DOHH2 (cell line): ENCODE measurements at regions not wholly inside any gene's neighbourhood (a gene's known extent, or its start where the extent isn't known, plus 50 kb on each side); places are given as distances from the start of the nearest gene placed in this dataset.
"Not testable (repeated sequence)": the region's sequence is repeated elsewhere in the genome, so short reads cannot be mapped to it uniquely, and the experiment has no call there.

Source experiments
- H3F3A ChIP-seq: fragments of 200-600 bp; sonication (generic), shearing (Covaris generic); 2 replicates; pipeline ENCODE4 v1.6.0; 2016; ENCODE audit warnings: antibody characterized with exemption, mild to moderate bottlenecking; ENCODE audit not compliant: control insufficient read depth, insufficient read depth
- H3K27ac ChIP-seq: fragments of 200-600 bp; sonication (generic); 2 replicates; pipeline ENCODE4 v1.5.1; 2014; ENCODE audit warnings: low read depth, mild to moderate bottlenecking, low read length, moderate library complexity
- H3K27me3 ChIP-seq: fragments of 200-600 bp; sonication (generic); 2 replicates; pipeline ENCODE4 v1.6.1; 2014; ENCODE audit warnings: mild to moderate bottlenecking, low read length, mixed read lengths; ENCODE audit not compliant: control insufficient read depth
- H3K36me3 ChIP-seq: fragments of 200-600 bp; sonication (generic); 2 replicates; pipeline ENCODE4 v1.6.1; 2014; ENCODE audit warnings: mild to moderate bottlenecking, low read length, moderate library complexity, mixed read lengths; ENCODE audit not compliant: control insufficient read depth
- H3K4me1 ChIP-seq: fragments of 200-600 bp; sonication (generic); 2 replicates; pipeline ENCODE4 v1.6.1; 2014; ENCODE audit warnings: mild to moderate bottlenecking, low read length, mixed read lengths; ENCODE audit not compliant: control insufficient read depth
- H3K4me2 ChIP-seq: fragments of 200-600 bp; sonication (generic); 2 replicates; pipeline ENCODE4 v1.6.0; 2014; ENCODE audit warnings: mild to moderate bottlenecking, low read length, moderate library complexity
- H3K4me3 ChIP-seq: fragments of 200-600 bp; sonication (generic); 2 replicates; pipeline ENCODE4 v1.5.1; 2014; ENCODE audit warnings: mild to moderate bottlenecking, low read length, mixed read lengths
- H3K79me2 ChIP-seq: fragments of 200-600 bp; sonication (generic); 2 replicates; pipeline ENCODE4 v1.6.1; 2014; ENCODE audit warnings: mild to moderate bottlenecking, low read length, mixed read lengths; ENCODE audit not compliant: control insufficient read depth
- H3K9me2 ChIP-seq: fragments of 200-600 bp; sonication (generic); replicated peaks from 2 replicates; pipeline ENCODE4 v1.6.1; 2014; ENCODE audit warnings: mild to moderate bottlenecking, low read length, mixed read lengths; ENCODE audit not compliant: control insufficient read depth
- H3K9me3 ChIP-seq: fragments of 200-600 bp; sonication (generic); 2 replicates; pipeline ENCODE4 v1.6.1; 2014; ENCODE audit warnings: antibody characterized with exemption, low read length, mixed read lengths; ENCODE audit not compliant: control insufficient read depth, insufficient read depth
- H4K20me1 ChIP-seq: fragments of 200-600 bp; sonication (generic); 2 replicates; pipeline ENCODE4 v1.6.0; 2014; ENCODE audit warnings: low read depth, mild to moderate bottlenecking, antibody characterized with exemption, low read length, moderate library complexity; ENCODE audit not compliant: control insufficient read depth, insufficient read depth
- CTCF ChIP-seq: fragments of 200-600 bp; sonication (generic); IDR thresholded peaks from one replicate; pipeline ENCODE4 v1.5.1; 2014; ENCODE audit warnings: antibody characterized with exemption, mild to moderate bottlenecking, low read depth, low read length; ENCODE audit not compliant: poor library complexity, severe bottlenecking
- EZH2phosphoT487 ChIP-seq: fragments of 200-600 bp; sonication (generic); IDR thresholded peaks from 2 replicates; pipeline ENCODE4 v1.6.1; 2017; ENCODE audit warnings: borderline replicate concordance, mild to moderate bottlenecking, antibody characterized with exemption, low read length, moderate library complexity, mixed read lengths

GRCh38 chr7:150003304-150003810, 129.6 kb downstream of the ATP6V0E2 start:
- Histone ChIP-seq H3K9me3 (peaks cover 4% of the 10 kb centered on the region; the same call in 1 of the 2 replicates), H3K27ac (no peak overlapping the region), H3K4me3 (no peak overlapping the region), H3K4me2 (no peak overlapping the region), H3F3A (no peaks in the 10 kb centered on the region), H3K4me1 (no peaks in the 10 kb centered on the region), H3K79me2 (no peaks in the 10 kb centered on the region), H3K9me2 (no peaks in the 10 kb centered on the region), H3K27me3 (no peaks in the 10 kb centered on the region), H4K20me1 (no peaks in the 10 kb centered on the region), H3K36me3 (no peaks in the 10 kb centered on the region)
- TF ChIP-seq EZH2phosphoT487 (no peak), CTCF (no peak)

GRCh38 chr7:150003973-150004372, 130.2 kb downstream of the ATP6V0E2 start:
- H3K4me2 ChIP-seq = not testable (repeated sequence)

GRCh38 chr7:150004843-150005242, 131.1 kb downstream of the ATP6V0E2 start:
- not testable (repeated sequence) for H4K20me1 ChIP-seq, H3K36me3 ChIP-seq, H3K27me3 ChIP-seq, H3K4me1 ChIP-seq, H3F3A ChIP-seq, H3K4me2 ChIP-seq, H3K4me3 ChIP-seq, H3K9me2 ChIP-seq, H3K9me3 ChIP-seq, H3K79me2 ChIP-seq, H3K27ac ChIP-seq

More at GRCh38 chr7:150003973-150004372, 130.2 kb downstream of the ATP6V0E2 start:
- not testable (repeated sequence) for H3K36me3 ChIP-seq, H3K27me3 ChIP-seq, H3F3A ChIP-seq, H3K27ac ChIP-seq, H4K20me1 ChIP-seq, H3K9me2 ChIP-seq, H3K4me3 ChIP-seq, H3K79me2 ChIP-seq, H3K4me1 ChIP-seq, H3K9me3 ChIP-seq

GRCh38 chr7:150009620-150010303, 136.0 kb downstream of the ATP6V0E2 start:
- H3K27me3 ChIP-seq, H3K9me2 ChIP-seq, H3F3A ChIP-seq, H4K20me1 ChIP-seq, H3K36me3 ChIP-seq, H3K4me2 ChIP-seq, H3K27ac ChIP-seq, H3K79me2 ChIP-seq, H3K4me3 ChIP-seq, H3K9me3 ChIP-seq, H3K4me1 ChIP-seq: not testable (repeated sequence)

- not testable (repeated sequence) for H3K9me3 ChIP-seq, H3K9me2 ChIP-seq, H4K20me1 ChIP-seq, H3F3A ChIP-seq, H3K36me3 ChIP-seq, H3K4me2 ChIP-seq, H3K27ac ChIP-seq, H3K27me3 ChIP-seq, H3K4me1 ChIP-seq, H3K79me2 ChIP-seq, H3K4me3 ChIP-seq
Measured at GRCh38 chr7:150016651-150017189, 143.0 kb downstream of the ATP6V0E2 start.

- not testable (repeated sequence) for H3K4me2 ChIP-seq, H3K79me2 ChIP-seq
Measured at GRCh38 chr7:150020210-150020609, 146.4 kb downstream of the ATP6V0E2 start.

GRCh38 chr7:150024550-150025490, 151.1 kb downstream of the ATP6V0E2 start:
- not testable (repeated sequence) for H3K9me3 ChIP-seq, H3K9me2 ChIP-seq, H3K4me3 ChIP-seq, H3F3A ChIP-seq, H3K27me3 ChIP-seq, H3K79me2 ChIP-seq, H3K4me1 ChIP-seq, H3K36me3 ChIP-seq, H3K27ac ChIP-seq, H4K20me1 ChIP-seq, H3K4me2 ChIP-seq

More at GRCh38 chr7:150020210-150020609, 146.4 kb downstream of the ATP6V0E2 start:
- H3K36me3 ChIP-seq, H3K4me3 ChIP-seq, H3K4me1 ChIP-seq, H3K27me3 ChIP-seq, H3K9me2 ChIP-seq, H3K9me3 ChIP-seq, H3F3A ChIP-seq, H4K20me1 ChIP-seq, H3K27ac ChIP-seq: not testable (repeated sequence)
